GM06990 (cell line): ENCODE measurements at regions not wholly inside any gene's neighbourhood (a gene's known extent, or its start where the extent isn't known, plus 50 kb on each side); places are given as distances from the start of the nearest gene placed in this dataset.

Source experiments
- DNase-seq: peaks from one replicate; pipeline ENCODE4 v3.0.0-alpha.2; 2011; ENCODE audit not compliant: insufficient read length; ENCODE audit errors: extremely low read depth
- H3K27me3 ChIP-seq: replicated peaks from 2 replicates; pipeline ENCODE4 v1.6.0; 2011; ENCODE audit warnings: low read length; ENCODE audit not compliant: control insufficient read depth, insufficient read depth
- H3K36me3 ChIP-seq: 2 replicates; pipeline ENCODE4 v1.5.1; 2011; ENCODE audit warnings: low read length; ENCODE audit not compliant: control insufficient read depth, insufficient read depth
- H3K4me3 ChIP-seq: replicated peaks from 2 replicates; pipeline ENCODE4 v1.5.1; 2011; ENCODE audit warnings: low read depth, mild to moderate bottlenecking, control low read depth, low read length
- CTCF ChIP-seq: IDR thresholded peaks from 2 replicates; pipeline ENCODE4 v1.5.1; 2011; ENCODE audit warnings: low read length, control low read depth, mild to moderate bottlenecking, inconsistent platforms; ENCODE audit not compliant: insufficient read depth, poor library complexity, severe bottlenecking

GRCh38 chr16:26281381-26282110 lies 589.8 kb downstream of the HS3ST4 start:
- DNase-seq, result no peak
- H3K4me3 ChIP-seq, result no peak overlapping the region

GRCh38 chr16:26295625-26296304 lies 604.0 kb downstream of the HS3ST4 start:
- Histone ChIP-seq H3K27me3 (no peaks in the 10 kb centered on the region), H3K36me3 (no peaks in the 10 kb centered on the region), H3K4me3 (no peak overlapping the region)
- no peak for DNase-seq
- TF ChIP-seq CTCF, result no peak

More at GRCh38 chr16:26281381-26282110, 589.8 kb downstream of the HS3ST4 start:
- Histone ChIP-seq H3K36me3 (no peaks in the 10 kb centered on the region), H3K27me3 (no peaks in the 10 kb centered on the region; the same call in 1 of the 2 replicates)
- no peak for TF ChIP-seq CTCF

GRCh38 chr16:26301516-26301915 lies 609.8 kb downstream of the HS3ST4 start:
- no peak for DNase-seq
- TF ChIP-seq CTCF, result no peak
- Histone ChIP-seq H3K36me3 (no peaks in the 10 kb centered on the region), H3K4me3 (no peak overlapping the region), H3K27me3 (no peaks in the 10 kb centered on the region)

- H3K4me3 ChIP-seq, result no peak overlapping the region
- H3K27me3 ChIP-seq, result no peaks in the 10 kb centered on the region
- H3K36me3 ChIP-seq, result no peaks in the 10 kb centered on the region
- TF ChIP-seq CTCF, result no peak
- DNase-seq, result no peak
Observed at GRCh38 chr16:26316683-26317464, 625.1 kb downstream of the HS3ST4 start.

- no peak for TF ChIP-seq CTCF
- no peak for DNase-seq
Observed at GRCh38 chr16:26317885-26318284, 626.1 kb downstream of the HS3ST4 start.

More at GRCh38 chr16:26317885-26318284, 626.1 kb downstream of the HS3ST4 start:
- Histone ChIP-seq H3K36me3 (no peaks in the 10 kb centered on the region), H3K4me3 (no peak overlapping the region), H3K27me3 (no peaks in the 10 kb centered on the region)
